Stimulated activated CD4-positive, alpha-beta T cell treated with anti-CD3 and anti-CD28 coated beads, TNF-alpha, amount 100 ng/mL, for 24 hours (primary cell): ENCODE measurements at regions not wholly inside any gene's neighbourhood (a gene's known extent, or its start where the extent isn't known, plus 50 kb on each side); places are given as distances from the start of the nearest gene placed in this dataset.
"Not testable (repeated sequence)": the region's sequence is repeated elsewhere in the genome, so short reads cannot be mapped to it uniquely, and the experiment has no call there.

Source experiments
- DNase-seq, 3 experiments: peaks; one replicate each; pipeline ENCODE4 v3.0.0-alpha.2; 2020; ENCODE audit warnings: low read depth in 3 of 3

DNA sequence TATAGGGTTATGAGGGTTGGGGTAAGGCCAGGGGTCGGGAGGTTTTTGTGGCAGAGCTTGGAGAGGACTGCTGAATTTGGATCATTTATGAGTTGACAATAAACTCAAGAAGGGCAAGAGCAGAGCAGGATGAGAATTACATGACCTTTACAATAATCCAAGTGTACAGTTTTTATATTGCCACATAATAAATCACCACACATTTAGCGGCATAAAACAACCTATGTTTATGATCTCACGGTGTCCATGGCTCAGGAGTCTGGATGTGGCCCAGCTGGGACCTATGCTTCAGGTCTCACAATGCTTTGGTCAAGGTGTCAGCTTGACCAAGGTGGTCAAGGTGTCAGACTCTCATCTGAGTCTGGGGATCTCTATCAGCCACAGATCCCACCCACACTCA is 118.3 kb upstream of the WSCD1 start:
- DNase-seq, result no peak

DNA sequence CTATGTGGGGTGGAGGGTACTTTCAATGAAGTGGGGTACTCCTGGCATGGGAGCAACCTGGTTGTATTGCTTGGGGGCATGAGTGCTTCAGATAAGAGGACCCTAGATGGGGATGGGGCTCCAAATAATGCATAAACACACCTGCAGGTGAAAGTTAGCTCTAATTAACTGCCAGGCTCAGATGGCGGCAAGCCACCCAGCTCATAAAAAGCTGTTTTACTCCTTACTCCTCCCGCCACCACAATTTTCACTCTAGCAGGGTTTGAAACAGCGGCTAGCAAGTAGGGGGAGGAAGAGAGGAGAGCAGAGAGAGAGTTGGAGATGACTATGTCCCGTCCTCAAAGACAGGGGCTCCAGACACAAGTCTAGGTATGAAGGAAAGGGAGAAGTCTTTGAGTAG is 117.7 kb upstream of the WSCD1 start:
- no peak for DNase-seq

DNA sequence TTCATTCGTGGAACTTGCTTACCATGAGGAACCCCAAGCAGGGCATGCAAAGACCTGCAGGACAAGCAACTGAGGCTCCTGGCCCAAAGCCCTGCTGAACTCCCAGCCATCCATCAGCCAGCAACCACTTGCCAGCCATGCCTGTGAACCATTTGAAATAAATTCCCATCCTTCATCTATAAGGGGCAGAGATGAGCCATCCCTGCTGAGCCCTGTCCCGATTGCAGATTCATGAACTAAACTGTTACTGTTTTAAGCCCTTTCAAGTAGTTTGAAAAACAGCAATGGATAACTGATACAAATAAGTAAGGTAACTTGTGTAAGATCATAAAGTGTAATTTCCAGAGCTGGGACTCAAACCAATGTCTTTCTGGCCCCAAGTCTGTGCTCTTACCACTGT is 114.4 kb upstream of the WSCD1 start:
- DNase-seq, result no peak

DNA sequence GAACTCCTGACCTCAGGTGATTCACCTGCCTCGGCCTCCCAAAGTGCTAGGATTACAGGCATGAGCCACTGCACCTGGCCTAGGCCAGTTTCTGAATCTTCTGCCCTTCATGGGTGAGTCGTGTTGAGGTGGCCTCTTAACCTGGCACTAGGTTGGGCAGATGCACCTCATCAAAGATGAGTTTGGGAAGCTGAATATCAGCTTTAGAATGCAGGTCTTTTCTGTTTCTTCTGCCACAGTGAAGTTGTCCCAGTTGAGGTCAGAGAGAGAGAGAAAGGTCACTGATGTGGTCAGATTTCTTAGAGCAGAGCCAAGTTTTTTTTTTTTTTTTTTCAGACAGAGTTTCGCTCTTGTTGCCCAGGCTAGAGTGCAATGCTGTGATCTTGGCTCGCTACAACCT is 111.3 kb upstream of the WSCD1 start:
- no peak for DNase-seq

DNA sequence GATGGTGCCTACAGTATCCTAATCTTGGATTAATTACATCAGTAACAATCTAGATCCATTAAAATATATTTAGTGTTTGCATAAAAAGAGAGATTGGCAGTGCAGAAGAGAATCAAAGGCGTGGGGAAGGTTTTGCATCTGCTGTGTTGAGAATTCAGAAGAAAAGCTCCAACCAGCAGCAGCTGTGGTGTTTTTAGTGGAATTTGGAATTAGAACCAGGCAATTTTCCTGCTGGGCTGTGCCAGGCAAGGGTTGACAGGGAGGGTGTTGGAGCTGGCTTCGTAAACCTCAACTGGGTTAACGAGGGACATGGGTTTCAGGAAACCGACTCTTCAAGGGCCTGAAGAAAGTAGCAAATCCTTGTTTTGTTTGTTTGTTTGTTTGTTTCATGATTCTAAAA is 107.8 kb upstream of the WSCD1 start:
- no peak for DNase-seq

DNA sequence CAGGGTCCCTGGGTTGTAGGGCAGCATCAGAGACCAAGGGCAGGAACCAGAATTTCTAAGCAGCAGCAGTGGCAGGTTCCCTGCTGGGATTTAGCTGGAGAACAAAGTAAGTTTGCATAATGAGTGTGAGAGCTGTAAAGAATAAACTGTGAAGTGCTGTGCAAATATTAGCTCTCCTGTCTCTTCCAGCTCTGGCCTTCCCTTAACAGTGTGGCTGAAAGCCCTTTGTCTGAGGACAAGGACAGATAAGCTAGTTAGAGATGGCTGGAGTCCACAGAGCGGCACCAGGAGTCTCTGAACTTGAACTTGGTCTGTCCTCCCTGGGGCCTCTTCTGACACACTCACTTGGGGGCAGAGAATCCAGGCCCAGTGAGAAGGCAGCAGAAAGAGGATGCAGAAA is 98.2 kb upstream of the WSCD1 start:
- DNase-seq, result no peak

DNA sequence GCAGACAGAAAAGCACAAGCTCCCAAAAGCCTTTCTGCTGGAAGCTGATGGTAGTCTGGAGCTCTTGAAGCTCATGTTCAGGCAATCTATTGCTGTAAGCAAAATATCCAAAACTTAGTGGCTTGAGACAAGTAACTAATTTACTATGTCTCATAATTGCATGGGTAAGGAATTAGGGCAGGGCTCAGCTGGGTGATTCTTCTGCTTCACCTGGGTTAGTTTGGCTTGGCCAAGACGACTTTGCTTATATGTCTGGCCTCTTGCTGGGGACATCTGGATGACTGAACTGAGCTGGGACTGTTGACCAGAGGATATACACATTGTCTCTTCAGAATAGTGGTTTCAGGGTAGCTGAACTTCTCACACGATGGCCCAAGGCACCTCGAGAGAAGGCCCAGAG is 96.8 kb upstream of the WSCD1 start:
- no peak for DNase-seq

DNA sequence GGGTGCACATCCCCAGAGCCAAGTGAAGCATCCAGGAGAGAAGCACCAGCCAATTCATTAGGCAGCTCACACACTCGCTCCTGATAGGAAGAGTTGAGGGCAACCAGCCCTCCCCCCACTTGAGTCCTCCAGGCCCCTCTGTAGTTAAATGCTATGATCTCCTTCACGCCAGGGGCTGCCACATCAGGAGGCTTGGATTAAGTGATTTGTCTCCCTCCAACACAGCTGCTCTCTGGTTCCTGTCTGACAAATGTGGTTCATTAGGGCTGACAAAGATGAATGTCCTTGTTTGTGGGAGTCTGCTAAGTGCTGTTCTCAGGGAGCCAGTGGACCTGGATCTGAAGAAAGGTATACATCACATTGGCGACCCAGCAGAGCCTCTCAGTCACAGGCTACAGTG is 94.5 kb upstream of the WSCD1 start:
- DNase-seq, result no peak

DNA sequence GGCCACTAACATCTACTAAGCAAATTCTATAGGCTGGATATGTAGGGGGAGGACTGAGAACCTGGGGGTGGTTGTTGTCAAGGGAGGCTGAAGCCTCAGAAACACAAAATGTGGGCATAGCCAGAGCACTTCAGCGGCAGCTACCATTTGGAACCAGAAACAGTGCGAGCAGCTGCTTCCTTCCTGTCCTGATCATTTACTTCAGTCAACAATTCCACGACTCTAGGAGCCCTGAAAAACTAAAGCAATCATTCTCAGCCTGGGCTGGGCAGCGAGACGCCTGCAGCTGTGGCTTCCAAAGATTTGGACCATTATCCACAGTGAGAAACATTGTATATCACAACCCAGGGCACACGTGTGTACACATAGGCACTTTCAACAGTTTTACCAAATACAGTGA is 93.9 kb upstream of the WSCD1 start:
- no peak for DNase-seq

DNA sequence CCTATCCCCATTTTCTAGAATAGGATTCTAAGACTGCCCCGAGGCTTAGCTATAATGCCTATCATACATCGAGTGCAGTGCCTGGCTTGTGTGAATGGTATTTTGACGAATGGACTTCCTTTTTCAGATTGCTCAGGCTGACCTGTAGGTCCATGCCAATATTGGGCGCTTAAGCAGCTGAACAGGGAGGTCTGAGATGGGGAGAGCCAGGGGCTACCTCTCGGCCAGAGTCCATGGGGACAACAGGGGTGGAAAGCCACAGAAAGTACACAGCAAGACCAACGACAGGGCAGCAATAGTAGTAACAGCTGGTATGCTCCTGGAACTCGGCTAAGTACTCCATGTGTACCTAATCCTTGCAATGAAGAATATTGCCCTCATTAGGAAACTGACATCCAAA is 91.7 kb upstream of the WSCD1 start:
- no peak for DNase-seq

DNA sequence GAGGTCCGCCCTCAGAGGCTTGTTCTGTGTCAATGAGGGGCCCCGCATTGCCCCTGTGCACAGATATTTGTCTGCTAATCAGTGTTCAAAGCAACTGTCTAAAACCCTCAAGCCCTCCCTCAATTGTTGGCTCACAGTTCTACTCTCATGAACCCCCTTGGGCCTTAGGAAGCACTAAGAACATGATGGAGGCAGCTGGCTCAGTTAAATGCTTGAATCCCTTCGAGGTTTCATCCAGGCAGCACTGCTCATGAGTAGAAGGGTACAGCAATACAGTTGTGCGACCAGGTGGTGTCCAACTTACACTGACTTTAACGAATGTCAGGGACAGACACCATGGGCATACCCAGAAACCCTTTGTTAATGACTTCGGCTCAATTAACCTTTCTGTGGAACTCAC is 89.2 kb upstream of the WSCD1 start:
- no peak for DNase-seq

DNA sequence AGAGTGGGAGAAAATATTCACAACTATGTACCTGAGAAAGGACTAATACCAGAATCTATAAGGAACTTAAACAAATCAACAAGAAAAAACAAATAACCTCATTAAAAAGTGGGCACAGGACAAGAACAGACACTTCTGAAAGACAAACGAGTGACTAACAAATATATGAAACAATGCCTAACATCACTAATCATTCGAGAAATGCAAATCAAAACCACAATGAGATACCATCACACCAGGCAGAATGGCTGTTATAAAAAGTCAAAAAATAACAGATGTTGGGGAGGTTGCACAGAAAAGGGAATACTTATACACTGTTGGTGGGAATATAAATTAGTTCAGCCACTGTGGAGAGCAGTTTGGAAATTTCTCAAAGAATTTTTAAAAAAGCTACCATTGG is 83.5 kb upstream of the WSCD1 start:
- no peak for DNase-seq

DNA sequence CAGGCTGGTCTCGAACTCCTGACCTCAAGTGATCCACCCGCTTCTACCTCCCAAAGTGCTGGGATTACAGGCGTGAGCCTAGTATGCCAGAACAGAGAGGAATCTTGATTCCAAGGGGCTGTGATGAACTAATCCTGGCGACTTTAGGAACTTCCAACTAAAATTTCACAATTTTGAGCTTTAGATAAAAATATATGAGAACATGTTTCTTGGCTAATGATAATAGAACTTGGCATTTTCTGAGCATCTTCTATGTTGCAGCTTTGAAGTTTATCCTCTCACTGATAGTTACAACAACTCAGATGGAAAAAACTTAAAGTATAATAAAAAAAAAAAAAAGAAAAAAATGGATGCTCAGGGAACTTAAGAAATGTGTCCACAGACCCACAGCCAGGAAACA is 69.8 kb upstream of the WSCD1 start:
- DNase-seq, result no peak

DNA sequence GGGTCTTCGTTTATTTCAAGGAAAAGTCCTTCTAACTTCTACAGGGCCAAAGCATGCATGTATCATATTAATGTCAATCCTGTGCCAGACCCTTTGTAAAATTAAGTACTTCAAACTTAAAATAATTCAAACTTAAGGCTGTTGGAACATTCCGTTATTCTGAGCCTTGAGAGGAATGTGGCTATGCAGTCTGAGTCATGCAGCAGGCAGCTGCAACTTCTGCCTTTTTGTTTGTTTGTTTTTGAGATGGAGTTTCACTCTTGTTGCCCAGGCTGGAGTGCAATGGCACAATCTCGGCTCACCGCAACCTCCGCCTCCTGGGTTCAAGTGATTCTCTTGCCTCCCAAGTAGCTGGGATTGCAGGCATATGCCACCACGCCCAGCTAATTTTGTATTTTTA is 67.0 kb upstream of the WSCD1 start:
- DNase-seq, result not testable (repeated sequence)

DNA sequence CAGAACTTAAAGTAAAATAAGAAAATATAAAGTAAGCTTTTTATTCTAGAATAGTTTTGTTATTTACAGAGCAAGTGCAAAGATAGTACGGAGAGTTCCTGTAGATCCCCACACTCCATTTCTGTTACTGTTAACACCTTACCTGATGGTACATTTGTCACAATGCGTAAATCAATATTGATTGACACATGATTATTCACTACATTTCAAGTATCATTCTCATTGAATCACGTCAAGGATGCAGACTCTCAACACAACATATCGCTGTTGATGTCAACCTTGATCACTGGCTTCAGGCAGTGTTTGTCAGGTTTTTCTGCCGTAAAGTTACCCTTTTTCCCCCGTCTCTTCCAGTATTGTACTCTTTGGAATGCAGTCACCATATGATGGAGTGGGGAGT is 64.2 kb upstream of the WSCD1 start:
- no peak for DNase-seq

DNA sequence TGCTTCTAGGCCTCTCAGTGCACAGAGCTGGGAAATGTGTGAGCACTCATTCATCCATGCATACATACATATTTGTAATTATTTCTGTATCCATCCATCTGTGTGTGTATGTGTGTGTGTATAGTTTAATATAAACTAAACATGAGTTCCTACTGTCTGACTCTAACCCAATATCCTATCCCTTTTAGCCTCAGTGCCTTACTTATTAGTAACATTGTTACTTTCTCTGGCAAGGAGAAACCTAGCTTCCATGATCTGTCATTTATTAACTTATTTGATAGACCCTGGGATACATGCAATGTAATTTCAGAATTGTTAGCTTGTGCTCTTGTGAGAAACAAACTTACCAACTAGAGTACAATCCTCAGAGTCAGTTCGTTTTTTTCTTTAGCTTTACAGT is 59.0 kb upstream of the WSCD1 start:
- DNase-seq, result no peak

DNA sequence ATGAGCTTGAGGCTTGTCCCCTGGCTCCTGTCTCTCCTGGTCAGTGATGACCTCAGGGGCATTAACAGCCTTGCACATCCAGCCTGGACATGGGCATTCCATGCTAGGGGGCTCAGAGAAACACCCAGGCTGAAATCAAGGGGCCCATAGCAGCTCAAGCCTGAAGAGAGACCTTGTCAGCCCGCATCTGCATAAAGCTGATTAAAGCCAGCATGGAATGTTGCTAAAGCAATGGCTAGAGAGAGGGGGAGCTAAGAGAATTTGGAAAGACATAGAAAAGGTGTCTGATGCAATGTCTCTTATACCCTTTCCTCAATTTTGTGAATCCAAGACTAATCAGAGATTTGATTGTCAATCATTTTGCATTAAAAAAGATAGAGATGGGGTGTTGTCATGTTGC is 51.4 kb upstream of the WSCD1 start:
- no peak for DNase-seq

DNA sequence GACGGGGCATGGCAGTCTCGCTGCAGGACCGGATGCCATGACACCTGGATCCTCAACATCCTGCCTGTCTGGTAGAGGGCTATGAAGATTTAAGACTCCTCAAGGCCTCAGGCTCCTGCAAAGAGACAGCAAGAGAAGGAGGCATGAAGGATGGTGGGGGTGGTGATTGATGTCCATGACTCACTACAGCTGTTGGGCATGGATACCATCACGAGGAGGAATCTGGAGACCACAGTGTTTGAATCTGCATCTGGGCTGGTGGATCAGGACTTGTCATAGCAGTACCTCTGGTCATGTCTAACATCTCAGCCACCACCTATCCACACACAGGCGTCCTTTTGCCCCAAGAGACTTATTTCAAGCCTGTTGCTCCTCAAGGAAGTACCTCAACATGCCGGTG is 50.2 kb upstream of the WSCD1 start:
- no peak for DNase-seq

DNA sequence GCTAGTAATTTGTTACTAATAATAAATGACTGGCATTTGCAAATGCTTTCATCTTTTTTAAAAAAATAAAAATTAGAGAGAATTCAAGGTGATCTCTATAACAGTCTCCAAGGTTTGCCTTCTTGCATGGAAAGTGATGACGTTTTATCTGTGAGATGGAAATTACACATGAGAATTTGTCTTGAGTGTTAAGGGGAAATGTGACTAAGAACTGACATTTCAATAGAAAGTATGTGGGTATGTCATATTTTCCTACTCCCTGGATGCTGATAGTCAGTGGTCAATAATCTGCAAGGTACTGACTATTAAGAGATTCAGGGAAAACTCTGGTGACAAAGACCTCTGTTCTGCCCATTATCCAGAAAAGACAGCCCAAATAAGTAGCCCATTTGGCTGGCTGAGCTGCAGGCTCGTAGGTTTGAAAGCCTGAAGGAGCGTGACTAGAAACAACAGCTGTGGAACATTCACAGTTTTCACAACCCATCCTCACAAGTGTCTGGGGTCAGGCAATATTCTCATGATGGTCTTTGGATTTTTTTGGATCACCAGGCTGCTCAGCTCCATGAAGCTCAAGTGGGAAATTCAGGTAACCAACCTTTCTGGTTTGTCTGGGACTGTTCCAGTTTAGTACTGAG is 49.7 kb upstream of the WSCD1 start:
- DNase-seq, result no peak
